Right atrium auricular region (tissue), 2 donors: ENCODE measurements at regions not wholly inside any gene's neighbourhood (a gene's known extent, or its start where the extent isn't known, plus 50 kb on each side); places are given as distances from the start of the nearest gene placed in this dataset.
"Not testable (repeated sequence)": the region's sequence is repeated elsewhere in the genome, so short reads cannot be mapped to it uniquely, and the experiment has no call there.

Experiments
- DNase-seq: peaks from one replicate; pipeline ENCODE4 v3.0.0-alpha.2; 2019; ENCODE audit warnings: low spot score
- H3K27ac ChIP-seq, 2 donors: fragments of 200-600 bp; sonication (generic); 1 replicate in 1 of 2; 2 replicates in 1 of 2; pipeline ENCODE4 v1.5.1; 2016 to 2019
- H3K27me3 ChIP-seq, 2 donors: fragments of 200-600 bp; sonication (generic); one replicate each; pipeline versions ENCODE4 v1.5.1 to v1.6.0; 2017 to 2019
- H3K36me3 ChIP-seq: fragments of 200-600 bp; sonication (generic); one replicate; pipeline ENCODE4 v1.5.1; 2016
- H3K4me1 ChIP-seq, 2 donors: fragments of 200-600 bp; sonication (generic); one replicate each; pipeline versions ENCODE4 v1.5.1 to v1.6.0; 2017 to 2019
- H3K4me3 ChIP-seq, 2 donors: fragments of 200-600 bp; sonication (generic); 1 replicate in 1 of 2; 2 replicates in 1 of 2; pipeline ENCODE4 v1.5.1; 2017 to 2019; ENCODE audit warnings: mild to moderate bottlenecking in 1 of 2, moderate library complexity in 1 of 2
- H3K9me3 ChIP-seq, 2 donors: fragments of 200-600 bp; sonication (generic); one replicate each; pipeline ENCODE4 v1.5.1; 2019
- TF ChIP-seq, protein P1 (sequence below), 2 donors: fragments of 200-600 bp; sonication (generic); IDR thresholded peaks; one replicate each; pipeline ENCODE4 v1.5.1; 2019; ENCODE audit warnings: antibody characterized with exemption in 2 of 2

DNA sequence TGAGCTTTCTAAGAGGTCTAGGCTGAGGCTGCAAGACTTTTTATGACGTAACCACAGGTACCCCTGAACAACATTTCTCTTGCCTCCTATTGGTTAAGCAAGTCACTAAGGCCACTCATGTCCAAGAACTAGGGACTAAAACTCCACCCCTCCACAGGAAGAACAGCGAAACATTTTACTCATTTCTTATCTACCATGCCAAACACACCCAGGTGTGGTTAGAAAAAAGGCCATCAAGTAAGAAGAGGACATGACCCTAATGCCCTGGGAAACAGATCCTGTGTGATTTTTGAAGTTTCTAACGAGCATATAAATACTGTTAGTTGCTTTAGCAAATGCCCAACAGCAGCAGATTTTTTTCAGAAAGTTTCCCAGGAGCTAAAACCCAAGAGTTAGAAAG is 282.4 kb upstream of the DYNLRB2 start:
- Histone ChIP-seq H3K4me3 (no peak overlapping the region), H3K9me3 (no peaks in the 10 kb centered on the region), H3K36me3 (no peaks in the 10 kb centered on the region), H3K27me3 (no peaks in the 10 kb centered on the region), H3K4me1 (no peaks in the 10 kb centered on the region), H3K27ac (no peak overlapping the region)
- TF ChIP-seq, protein P1, sequence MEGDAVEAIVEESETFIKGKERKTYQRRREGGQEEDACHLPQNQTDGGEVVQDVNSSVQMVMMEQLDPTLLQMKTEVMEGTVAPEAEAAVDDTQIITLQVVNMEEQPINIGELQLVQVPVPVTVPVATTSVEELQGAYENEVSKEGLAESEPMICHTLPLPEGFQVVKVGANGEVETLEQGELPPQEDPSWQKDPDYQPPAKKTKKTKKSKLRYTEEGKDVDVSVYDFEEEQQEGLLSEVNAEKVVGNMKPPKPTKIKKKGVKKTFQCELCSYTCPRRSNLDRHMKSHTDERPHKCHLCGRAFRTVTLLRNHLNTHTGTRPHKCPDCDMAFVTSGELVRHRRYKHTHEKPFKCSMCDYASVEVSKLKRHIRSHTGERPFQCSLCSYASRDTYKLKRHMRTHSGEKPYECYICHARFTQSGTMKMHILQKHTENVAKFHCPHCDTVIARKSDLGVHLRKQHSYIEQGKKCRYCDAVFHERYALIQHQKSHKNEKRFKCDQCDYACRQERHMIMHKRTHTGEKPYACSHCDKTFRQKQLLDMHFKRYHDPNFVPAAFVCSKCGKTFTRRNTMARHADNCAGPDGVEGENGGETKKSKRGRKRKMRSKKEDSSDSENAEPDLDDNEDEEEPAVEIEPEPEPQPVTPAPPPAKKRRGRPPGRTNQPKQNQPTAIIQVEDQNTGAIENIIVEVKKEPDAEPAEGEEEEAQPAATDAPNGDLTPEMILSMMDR (IDR thresholded peaks at IDR 0.05), result no peak
- no peak for DNase-seq

DNA sequence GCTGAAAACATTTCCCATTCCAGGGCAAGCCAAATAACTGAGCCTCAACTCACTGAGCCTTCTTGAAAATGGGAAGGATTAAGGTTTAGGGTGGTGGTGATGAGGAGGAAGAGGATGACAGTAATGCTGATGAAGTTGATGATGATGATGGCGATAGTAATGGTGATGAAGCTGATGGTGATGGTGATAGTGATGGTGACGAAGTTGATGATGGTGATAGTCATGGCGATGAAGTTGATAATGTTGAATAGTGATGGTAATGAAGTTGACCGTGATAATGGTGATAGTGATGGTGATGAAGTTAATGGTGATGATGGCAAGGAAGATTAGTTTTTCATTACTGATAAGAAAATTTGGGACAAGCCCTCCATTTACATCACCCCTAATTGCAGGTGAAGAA is 285.8 kb upstream of the DYNLRB2 start:
- TF ChIP-seq, protein P1 (IDR thresholded peaks at IDR 0.05), result no peak
- H3K27ac ChIP-seq, result no peak overlapping the region
- H3K36me3 ChIP-seq, result no peaks in the 10 kb centered on the region
- H3K4me1 ChIP-seq, result no peaks in the 10 kb centered on the region
- H3K4me3 ChIP-seq, result no peak overlapping the region
- no peaks in the 10 kb centered on the region for H3K27me3 ChIP-seq
- H3K9me3 ChIP-seq, result no peaks in the 10 kb centered on the region
- DNase-seq, result no peak

DNA sequence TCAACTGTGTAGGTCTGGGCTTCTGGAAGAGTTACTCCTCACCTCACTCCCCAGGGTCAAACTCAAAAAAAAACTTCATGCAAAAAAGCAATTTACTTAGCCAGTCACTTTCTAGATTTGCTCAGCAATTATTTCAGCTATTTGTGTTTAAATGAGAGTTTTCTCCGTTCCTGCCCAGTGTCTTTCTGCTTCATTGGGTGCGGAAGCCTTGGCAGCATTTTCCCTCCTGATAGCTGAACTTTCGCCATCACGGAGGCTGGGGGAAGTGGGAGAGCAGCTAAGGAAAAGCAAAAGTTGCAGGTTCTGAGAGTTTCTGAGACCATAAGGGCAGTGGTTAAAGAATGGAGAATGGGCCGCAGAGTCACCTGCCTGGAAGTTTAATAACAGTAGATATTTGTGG is 287.1 kb upstream of the DYNLRB2 start:
- no peaks in the 10 kb centered on the region for H3K4me1 ChIP-seq
- no peaks in the 10 kb centered on the region for H3K36me3 ChIP-seq
- no peaks in the 10 kb centered on the region for H3K27me3 ChIP-seq
- no peak overlapping the region for H3K4me3 ChIP-seq
- TF ChIP-seq, protein P1 (IDR thresholded peaks at IDR 0.05), result no peak
- no peak for DNase-seq
- no peaks in the 10 kb centered on the region for H3K9me3 ChIP-seq
- no peak overlapping the region for H3K27ac ChIP-seq

DNA sequence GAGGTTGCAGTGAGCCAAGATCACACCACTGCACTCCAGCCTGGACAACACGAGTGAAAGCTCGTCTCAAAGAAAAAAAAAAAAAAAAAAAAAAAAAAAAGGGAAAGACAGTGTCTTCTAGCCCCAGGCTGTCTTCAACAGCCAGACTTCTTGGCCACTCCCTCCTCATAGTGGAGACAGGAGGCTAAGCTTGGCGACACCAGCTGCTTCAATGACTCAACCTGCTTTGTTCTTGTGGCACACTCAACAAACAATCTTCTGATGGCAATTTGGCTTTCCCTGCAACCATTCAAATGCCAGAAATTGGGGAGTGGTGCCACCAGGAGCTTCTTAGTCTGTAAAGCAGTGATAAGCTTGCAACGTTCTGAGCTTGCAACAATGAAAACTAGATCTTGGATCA is 290.4 kb upstream of the DYNLRB2 start:
- H3K27me3 ChIP-seq, result no peaks in the 10 kb centered on the region
- peaks cover 0 to 4% of the 10 kb centered on the region in 2 donors for H3K9me3 ChIP-seq
- no peaks in the 10 kb centered on the region for H3K36me3 ChIP-seq
- no peak for DNase-seq
- H3K4me1 ChIP-seq, result no peaks in the 10 kb centered on the region
- no peak overlapping the region for H3K27ac ChIP-seq
- H3K4me3 ChIP-seq, result no peak overlapping the region
- TF ChIP-seq, protein P1 (IDR thresholded peaks at IDR 0.05), result no peak

DNA sequence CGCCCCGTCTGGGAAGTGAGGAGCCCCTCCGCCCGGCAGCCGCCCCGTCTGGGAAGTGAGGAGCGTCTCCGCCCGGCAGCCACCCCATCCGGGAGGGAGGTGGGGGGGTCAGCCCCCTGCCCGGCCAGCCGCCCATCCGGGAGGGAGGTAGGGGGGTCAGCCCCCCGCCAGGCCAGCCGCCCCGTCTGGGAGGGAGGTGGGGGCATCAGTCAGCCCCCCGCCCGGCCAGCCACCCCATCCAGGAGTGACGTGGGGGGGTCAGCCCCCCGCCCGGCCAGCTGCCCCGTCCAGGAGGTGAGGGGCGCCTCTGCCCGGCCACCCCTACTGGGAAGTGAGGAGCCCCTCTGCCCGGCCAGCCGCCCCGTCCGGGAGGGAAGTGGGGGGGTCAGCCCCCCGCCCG is 297.5 kb upstream of the DYNLRB2 start:
- DNase-seq, H3K4me1 ChIP-seq, H3K36me3 ChIP-seq, H3K27ac ChIP-seq, H3K27me3 ChIP-seq, H3K4me3 ChIP-seq: not testable (repeated sequence)
- peaks cover 0 to 19% of the 10 kb centered on the region in 2 donors for H3K9me3 ChIP-seq

DNA sequence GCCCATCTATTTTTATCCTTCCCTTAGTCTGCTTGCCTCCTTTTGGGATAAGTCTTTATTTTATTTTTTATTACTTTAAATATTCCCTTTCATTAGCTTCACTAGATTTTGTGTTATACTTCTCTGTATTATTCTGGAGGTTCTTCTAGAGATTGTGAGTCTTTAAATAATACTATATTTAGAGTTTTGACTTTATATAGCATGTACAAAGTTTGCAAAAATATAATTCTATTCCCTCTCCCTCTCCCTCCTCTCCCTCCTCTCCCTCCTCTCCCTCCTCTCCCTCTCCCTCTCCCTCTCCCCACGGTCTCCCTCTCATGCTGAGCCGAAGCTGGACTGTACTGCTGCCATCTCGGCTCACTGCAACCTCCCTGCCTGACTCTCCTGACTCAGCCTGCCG is 298.5 kb upstream of the DYNLRB2 start:
- not testable (repeated sequence) for H3K4me3 ChIP-seq, H3K27ac ChIP-seq, H3K36me3 ChIP-seq, DNase-seq, H3K27me3 ChIP-seq, H3K4me1 ChIP-seq
- peaks cover 0 to 23% of the 10 kb centered on the region in 2 donors for H3K9me3 ChIP-seq

DNA sequence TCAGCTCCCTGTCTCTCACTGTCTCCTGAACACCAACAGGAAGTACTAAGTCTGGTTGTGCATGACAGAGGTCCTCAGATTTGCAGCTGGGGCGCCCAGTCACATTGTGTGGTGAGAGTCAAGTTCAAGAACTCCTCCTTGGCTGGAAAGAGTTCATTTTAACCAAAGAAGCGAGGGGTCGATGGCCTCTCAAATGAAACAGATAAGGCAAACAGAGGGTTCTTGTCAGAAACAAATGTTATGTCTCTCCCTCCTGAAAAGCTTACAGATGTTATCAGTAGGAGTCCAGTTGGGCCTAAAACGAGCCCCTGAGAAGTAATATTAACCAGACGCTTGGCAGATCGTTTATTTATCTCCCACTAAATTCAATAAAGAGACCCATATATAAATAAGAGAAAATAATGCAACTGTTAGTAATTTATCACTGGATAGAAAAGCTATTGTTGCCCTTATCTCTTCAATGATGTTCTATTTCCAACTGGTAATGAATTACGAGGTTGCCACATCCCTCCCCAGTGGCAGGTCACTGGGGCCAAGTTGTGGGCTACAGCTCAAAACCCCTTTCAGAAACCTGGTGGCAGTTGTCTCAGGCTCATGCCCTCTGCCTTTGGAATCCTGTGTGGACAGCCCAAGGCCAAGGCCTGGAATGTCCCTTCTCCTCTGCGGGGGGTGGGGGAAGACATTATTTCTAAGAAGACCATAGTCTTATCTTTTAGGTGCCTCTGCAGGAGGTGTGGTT is 307.5 kb upstream of the DYNLRB2 start:
- no peak overlapping the region for H3K27ac ChIP-seq
- H3K36me3 ChIP-seq, result no peaks in the 10 kb centered on the region
- no peak overlapping the region for H3K4me3 ChIP-seq
- no peaks in the 10 kb centered on the region for H3K27me3 ChIP-seq
- H3K9me3 ChIP-seq, result peaks cover 0 to 4% of the 10 kb centered on the region in 2 donors
- DNase-seq, result no peak
- H3K4me1 ChIP-seq, result no peaks in the 10 kb centered on the region
- TF ChIP-seq, protein P1 (IDR thresholded peaks at IDR 0.05), result no peak
